RCC 7860 (cell line): ENCODE measurements at regions not wholly inside any gene's neighbourhood (a gene's known extent, or its start where the extent isn't known, plus 50 kb on each side); places are given as distances from the start of the nearest gene placed in this dataset.

Source experiments
- DNase-seq: peaks from one replicate; pipeline ENCODE4 v3.0.0-alpha.2; 2015; ENCODE audit warnings: low spot score
- FAIRE-seq: peaks from 2 replicates; lab custom pipeline; 2012; peaks lifted over from hg19 to GRCh38; lab: Jason Lieb, UNC

DNA sequence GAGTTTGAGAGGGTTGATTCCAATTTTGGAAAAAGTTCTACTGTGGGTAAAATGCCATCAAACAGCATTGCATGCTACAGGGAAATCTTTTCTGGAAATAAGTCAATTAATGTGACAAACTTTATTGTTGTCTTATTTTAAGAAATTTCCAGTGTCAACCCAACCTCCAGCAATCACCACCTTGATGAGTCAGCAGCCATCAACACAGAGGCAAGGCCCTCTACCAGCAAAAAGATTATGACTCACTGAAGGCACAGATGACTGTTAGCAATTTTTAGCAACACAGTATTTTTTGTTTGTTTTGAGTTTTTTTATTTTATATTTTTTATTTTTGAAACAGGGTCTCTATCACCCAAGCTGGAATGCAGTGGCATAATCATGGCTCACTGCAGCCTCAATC, 165.4 kb upstream of the C1QTNF7 start:
- FAIRE-seq (no peak), DNase-seq (no peak)

- DNase-seq (no peak), FAIRE-seq (no peak)
Measured at GRCh38 chr4:15270201-15270600, 157.6 kb upstream of the C1QTNF7 start.

- no peak for FAIRE-seq
- DNase-seq: no peak
Measured at GRCh38 chr4:15286041-15286440, 141.8 kb upstream of the C1QTNF7 start.

- no peak for DNase-seq
Measured at GRCh38 chr4:15291122-15291521, 136.7 kb upstream of the C1QTNF7 start.

DNA sequence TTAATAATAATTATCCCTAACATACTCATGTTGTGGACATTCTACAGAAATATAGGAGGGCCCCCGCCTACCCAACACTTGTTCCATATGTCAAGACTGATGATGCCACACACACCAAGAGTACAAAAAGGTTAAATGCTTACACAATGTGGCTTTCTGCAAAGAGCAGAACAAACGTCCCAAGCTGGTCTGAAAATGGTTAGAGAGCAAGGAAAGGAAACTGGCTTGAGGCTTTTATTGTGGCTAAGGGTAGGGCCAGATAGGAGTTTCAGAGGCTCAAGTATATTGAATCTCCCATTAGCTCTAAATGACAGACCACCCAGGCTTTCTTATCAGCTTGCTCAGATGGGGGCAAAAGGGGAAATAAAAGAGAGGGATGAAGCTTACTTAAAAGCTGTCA, 134.1 kb upstream of the C1QTNF7 start:
- no peak for FAIRE-seq
- DNase-seq: no peak

More at GRCh38 chr4:15291122-15291521, 136.7 kb upstream of the C1QTNF7 start:
- FAIRE-seq: no peak

GRCh38 chr4:15294202-15294601, 133.6 kb upstream of the C1QTNF7 start:
- DNase-seq (no peak), FAIRE-seq (no peak)

- no peak for DNase-seq
- FAIRE-seq: no peak
Measured at GRCh38 chr4:15294832-15295231, 133.0 kb upstream of the C1QTNF7 start.

- no peak for DNase-seq
- FAIRE-seq: no peak
Measured at GRCh38 chr4:15295421-15296162, 132.2 kb upstream of the C1QTNF7 start.

DNA sequence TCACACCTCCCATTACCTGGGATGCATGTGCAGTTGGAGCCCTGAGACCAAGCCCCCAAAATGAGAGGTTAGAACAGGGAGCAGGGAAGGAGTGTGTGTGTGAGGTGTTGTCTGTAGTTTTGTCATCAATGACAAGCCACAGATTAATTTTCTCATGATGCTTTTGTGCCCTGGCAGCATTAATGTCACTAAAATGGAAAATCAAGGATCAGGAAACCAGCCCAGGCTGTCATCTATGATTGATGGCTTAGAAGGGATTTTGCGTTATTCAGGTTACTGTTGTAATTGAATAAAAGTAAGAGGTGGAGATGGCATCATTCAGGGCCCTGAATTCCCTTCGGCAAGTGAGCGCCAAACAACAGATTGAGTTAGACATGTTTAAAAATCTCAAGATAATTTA, 130.5 kb upstream of the C1QTNF7 start:
- no peak for FAIRE-seq
- DNase-seq: no peak

- DNase-seq (no peak), FAIRE-seq (no peak)
Measured at GRCh38 chr4:15299627-15300026, 128.2 kb upstream of the C1QTNF7 start.

DNA sequence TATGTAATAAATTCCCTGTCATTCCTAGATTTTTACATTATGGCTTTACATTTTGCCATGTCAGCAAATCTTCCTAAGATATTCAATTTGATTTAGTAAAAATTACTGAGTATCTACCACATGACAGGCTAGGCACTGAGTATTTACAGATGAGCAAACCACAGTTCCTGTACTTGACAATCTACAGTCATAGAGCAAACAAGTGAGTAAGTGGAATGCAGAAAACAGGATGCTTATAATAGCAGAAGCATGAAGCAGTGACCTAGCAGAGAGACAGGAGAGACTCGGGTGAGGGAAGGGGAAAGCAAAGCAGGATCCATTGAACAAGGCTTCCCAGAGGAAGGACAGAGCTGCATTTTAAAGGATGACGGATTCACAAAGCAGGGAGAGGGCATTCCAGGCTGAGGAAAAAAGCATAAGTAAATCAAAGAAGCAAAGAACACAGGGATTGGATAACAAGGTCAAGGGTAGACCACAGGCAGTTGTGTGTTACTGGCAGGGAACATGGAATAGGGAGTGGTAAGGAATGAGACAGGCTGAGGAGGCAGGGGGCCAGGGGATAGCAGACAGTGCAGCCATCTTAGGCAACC, 124.7 kb upstream of the C1QTNF7 start:
- DNase-seq: no peak
- FAIRE-seq: no peak

DNA sequence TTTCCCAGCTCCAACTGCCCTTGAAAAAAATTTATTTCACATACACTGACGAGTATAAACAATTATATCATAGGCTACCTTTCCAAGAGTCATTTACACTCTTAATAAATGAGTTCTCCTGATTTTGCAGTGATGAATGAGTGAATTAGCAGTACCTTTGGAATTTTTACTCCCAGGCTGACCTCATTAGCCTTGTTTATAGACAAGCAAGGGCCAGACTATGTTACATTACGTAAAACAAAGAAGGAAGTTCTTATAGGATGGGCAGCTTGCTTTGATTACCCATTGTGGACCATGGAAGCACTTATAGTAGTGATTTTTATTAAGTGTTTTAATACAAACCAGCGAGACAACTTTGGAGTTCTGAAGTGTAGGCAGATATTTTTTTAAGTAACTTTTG, 112.9 kb upstream of the C1QTNF7 start:
- DNase-seq (no peak), FAIRE-seq (no peak)

- DNase-seq (no peak), FAIRE-seq (no peak)
Measured at GRCh38 chr4:15317246-15317645, 110.6 kb upstream of the C1QTNF7 start.

DNA sequence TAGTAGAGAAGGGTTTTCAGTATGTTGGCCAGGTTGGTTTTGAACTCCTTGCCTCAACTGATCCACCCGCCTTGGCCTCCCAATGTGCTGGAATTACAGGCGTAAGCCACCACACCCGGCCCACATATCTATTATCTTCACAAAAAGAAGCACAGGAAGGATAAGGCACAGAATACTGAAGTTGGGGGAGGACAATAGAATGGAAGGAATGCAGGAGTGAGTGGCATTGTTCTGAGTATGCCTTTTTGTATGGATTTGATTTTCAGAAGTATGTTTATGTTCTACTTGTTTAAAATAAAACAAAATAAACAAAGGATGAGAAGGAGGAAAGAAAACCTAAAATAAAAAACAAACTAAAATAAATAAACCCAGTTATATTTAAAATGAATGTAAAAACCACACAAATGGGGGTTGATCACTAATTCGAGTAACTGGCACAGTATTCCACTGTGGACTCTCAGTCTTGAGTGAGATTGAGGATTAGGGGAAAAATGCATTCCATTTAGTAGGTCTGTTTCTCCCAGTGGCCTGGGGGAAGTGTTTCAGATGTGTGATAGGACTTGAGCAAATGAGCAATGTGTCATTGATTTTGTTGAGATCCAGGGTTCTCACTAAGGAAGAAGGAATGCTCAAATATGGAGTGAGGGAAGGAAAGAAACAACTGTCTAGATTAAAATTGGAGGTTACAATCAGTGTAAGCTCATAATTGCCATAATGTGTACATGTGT, 109.0 kb upstream of the C1QTNF7 start:
- no peak for FAIRE-seq
- no peak for DNase-seq

- no peak for FAIRE-seq
Measured at GRCh38 chr4:15320121-15320678, 107.6 kb upstream of the C1QTNF7 start.

DNA sequence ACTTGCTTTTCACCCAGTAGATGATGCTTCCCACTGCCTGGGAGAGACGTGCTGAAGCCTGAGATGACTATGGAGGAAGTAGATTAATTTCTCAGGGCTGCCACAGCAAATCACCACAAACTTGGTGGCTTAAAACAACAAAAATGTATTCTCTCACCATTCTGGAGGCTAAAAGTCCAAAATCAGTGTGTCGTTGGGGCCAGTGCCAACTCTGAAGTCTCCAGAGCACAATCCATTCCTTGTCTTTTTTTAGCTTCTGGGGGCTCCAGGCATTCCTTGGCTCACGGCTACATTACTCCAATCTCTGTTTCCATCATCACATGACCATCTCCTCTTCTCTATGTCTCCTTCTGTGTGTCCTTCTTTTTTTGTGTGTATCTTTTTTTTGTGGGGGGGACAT, 105.8 kb upstream of the C1QTNF7 start:
- DNase-seq: no peak
- FAIRE-seq: no peak

More at GRCh38 chr4:15320121-15320678, 107.6 kb upstream of the C1QTNF7 start:
- DNase-seq: no peak

GRCh38 chr4:15325987-15326386, 101.8 kb upstream of the C1QTNF7 start:
- FAIRE-seq: no peak
- no peak for DNase-seq

DNA sequence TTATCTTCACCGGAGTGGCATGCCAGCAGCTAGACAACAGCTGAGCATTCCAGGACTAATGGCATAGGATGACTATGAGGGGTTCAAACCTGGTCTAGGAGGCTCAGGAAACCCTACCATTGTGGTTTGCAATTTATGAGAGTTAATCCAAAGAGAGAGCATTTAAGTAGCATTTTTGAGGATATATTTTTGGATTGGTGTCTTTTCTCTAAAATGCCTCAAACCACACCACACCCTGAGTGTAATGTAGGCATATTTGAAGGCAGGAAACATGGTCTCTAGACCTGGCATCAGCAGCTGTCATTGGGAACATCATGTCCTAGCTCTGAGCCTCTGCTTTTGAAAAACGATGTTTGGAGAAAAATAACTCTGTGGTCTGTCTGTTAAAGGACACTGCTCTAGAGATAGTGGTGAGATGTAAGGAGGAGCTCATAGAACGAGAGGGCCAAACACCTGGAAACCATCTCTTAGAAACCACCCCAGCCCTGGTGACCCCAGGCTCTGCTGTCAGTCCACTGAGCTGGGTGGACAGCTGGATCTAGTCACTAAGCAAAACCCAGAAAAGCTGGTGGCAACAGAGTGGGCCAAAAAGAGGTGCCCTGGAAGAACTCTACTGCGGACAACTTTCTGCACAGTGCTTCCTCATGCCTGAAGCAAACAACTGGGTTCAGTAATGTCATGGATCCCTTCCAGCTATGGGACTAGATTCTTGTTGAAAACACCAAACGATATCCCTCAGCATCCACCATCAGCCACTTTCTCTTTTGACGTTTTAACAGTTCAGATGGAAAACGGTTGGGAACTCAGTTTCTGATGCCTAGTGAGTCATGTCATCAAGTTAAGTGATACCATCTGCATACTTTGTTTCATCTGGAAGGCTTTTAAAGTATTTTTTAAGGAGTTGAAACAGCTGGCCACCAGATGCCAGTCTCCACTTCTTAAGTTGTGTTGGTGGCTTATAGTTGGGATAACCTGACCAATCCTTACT, 100.2 kb upstream of the C1QTNF7 start:
- DNase-seq (no peak), FAIRE-seq (no peak)

DNA sequence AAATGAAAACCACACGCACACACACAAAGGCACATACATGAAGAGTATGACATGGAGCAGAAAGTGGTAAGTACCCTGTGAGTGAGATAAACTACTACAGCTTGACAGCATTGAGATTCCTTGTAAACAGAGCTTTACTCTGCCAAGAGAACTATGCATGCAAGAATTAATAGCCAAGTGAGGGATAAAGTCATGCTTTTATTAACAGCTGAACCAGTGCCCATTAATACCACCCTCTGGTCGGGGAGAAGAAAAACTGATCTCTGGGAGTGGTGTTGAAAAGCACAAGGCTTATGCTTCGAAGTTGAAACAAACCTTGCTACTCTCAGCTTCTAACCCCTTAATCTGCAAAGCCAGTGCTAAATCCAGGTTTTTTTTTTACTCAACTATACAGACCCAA, 95.9 kb upstream of the C1QTNF7 start:
- DNase-seq: no peak
- no peak for FAIRE-seq

DNA sequence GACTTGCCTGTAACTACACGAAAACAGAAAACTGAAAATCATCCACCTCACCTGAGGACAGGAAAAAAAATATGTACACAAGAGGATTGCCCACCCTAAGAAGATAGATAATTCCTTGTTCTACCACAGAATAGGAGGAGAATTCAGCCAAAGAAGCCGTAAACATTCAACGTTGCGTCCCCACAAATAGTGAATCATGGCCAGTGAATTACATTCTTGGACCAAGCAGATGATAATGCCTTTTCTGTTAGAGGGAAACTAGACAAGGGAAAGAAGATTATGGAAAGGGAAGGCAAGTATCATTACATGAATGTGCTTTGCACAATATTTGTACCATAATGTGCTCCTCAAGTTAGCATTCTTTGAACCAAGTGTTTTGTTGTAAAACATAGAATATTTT, 95.5 kb upstream of the C1QTNF7 start:
- FAIRE-seq (no peak), DNase-seq (no peak)
